CD4-positive, alpha-beta T cell (primary cell): ENCODE measurements at regions not wholly inside any gene's neighbourhood (a gene's known extent, or its start where the extent isn't known, plus 50 kb on each side); places are given as distances from the start of the nearest gene placed in this dataset.

ENCODE experiments used
- ATAC-seq: fragments of 200-7000 bp; cut with Tn5 transposase; one replicate; pipeline ENCODE4 v1.10.0; 2022; ENCODE audit warnings: mild to moderate bottlenecking; ENCODE audit not compliant: poor library complexity
- CTCF ChIA-PET: fragments of 350-600 bp; sonication (Branson Sonifier 250); formaldehyde crosslinking; loops from one replicate; lab custom pipeline; 2021; ENCODE audit warnings: antibody characterized with exemption, inconsistent platforms; lab: Charles Lee
- POLR2A ChIA-PET: fragments of 350-600 bp; sonication (Branson Sonifier 250); formaldehyde crosslinking; loops from one replicate; lab custom pipeline; 2021; ENCODE audit warnings: antibody characterized with exemption, inconsistent platforms; lab: Charles Lee
- DNase-seq, 14 experiments: peaks; one replicate each; pipeline ENCODE4 v3.0.0-alpha.2; 2013 to 2020; ENCODE audit warnings: mixed read lengths in 2 of 14
- H3K27ac ChIP-seq, 2 donors: one replicate each; pipeline versions ENCODE4 v1.5.1 to v1.7.0; 2013; ENCODE audit warnings: low read length in 2 of 2, low read depth in 1 of 2, mild to moderate bottlenecking in 1 of 2
- H3K27me3 ChIP-seq, 2 experiments: 1 replicate in 1 of 2; 2 replicates in 1 of 2; pipeline versions ENCODE4 v1.6.1 to v1.7.0; 2013; ENCODE audit warnings: low read length in 2 of 2, control low read depth in 1 of 2, mild to moderate bottlenecking in 1 of 2, moderate library complexity in 1 of 2; ENCODE audit not compliant: insufficient read depth in 2 of 2, control insufficient read depth in 1 of 2
- H3K36me3 ChIP-seq: one replicate; pipeline ENCODE4 v1.6.1; 2013; ENCODE audit warnings: low read length, control low read depth; ENCODE audit not compliant: insufficient read depth
- H3K4me1 ChIP-seq: one replicate; pipeline ENCODE4 v1.6.1; 2013; ENCODE audit warnings: low read length, control low read depth; ENCODE audit not compliant: insufficient read depth
- H3K4me3 ChIP-seq: one replicate; pipeline ENCODE4 v1.5.1; 2013; ENCODE audit warnings: mild to moderate bottlenecking, low read length, moderate library complexity
- H3K9me3 ChIP-seq, 2 experiments: 1 replicate in 1 of 2; 2 replicates in 1 of 2; pipeline versions ENCODE4 v1.6.1 to v1.7.0; 2013; ENCODE audit warnings: low read length in 2 of 2, mild to moderate bottlenecking in 2 of 2, control low read depth in 1 of 2, moderate library complexity in 1 of 2; ENCODE audit not compliant: control insufficient read depth in 1 of 2, insufficient read depth in 1 of 2
- H3K27ac Mint-ChIP-seq: one replicate; pipeline ENCODE4 v1.8.0; 2020; ENCODE audit warnings: mixed read lengths
- H3K27me3 Mint-ChIP-seq: one replicate; pipeline ENCODE4 v1.8.0; 2021; ENCODE audit warnings: mixed read lengths
- H3K36me3 Mint-ChIP-seq: one replicate; pipeline ENCODE4 v1.8.0; 2021; ENCODE audit warnings: low read depth, mixed read lengths
- H3K4me1 Mint-ChIP-seq: one replicate; pipeline ENCODE4 v1.8.0; 2021; ENCODE audit warnings: low read depth, mixed read lengths
- H3K4me3 Mint-ChIP-seq: one replicate; pipeline ENCODE4 v1.8.0; 2020; ENCODE audit warnings: mild to moderate bottlenecking, mixed read lengths
- H3K9me3 Mint-ChIP-seq: one replicate; pipeline ENCODE4 v1.8.0; 2020; ENCODE audit warnings: mixed read lengths
- intact Hi-C, 2 experiments: fragments of 100-400 bp; cut with DNase I in 1 of 2; cut with micrococcal nuclease in 1 of 2; formaldehyde crosslinking; loops; one replicate each; pipeline versions ENCODE4 v1.15.1 to v1.9.0; 2023 to 2025; cut with DNase I, micrococcal nuclease
- TF ChIP-seq, protein P1 (sequence below): fragments of 200-600 bp; IDR thresholded peaks from one replicate; pipeline ENCODE4 v1.8.0; 2022; ENCODE audit warnings: antibody characterized with exemption, mild to moderate bottlenecking

GRCh38 chr5:82901281-82901888 is 175.8 kb downstream of the TMEM167A start:
- H3K27ac Mint-ChIP-seq: no peak overlapping the region
- no peak overlapping the region for H3K4me3 Mint-ChIP-seq
- ATAC-seq (no peak), DNase-seq (no peak)
- no peaks in the 10 kb centered on the region for H3K27me3 Mint-ChIP-seq
- peaks cover 14% of the 10 kb centered on the region for H3K9me3 Mint-ChIP-seq
- no peaks in the 10 kb centered on the region for H3K36me3 Mint-ChIP-seq
- H3K27me3 ChIP-seq: no peaks in the 10 kb centered on the region
- no peak overlapping the region for H3K27ac ChIP-seq
- H3K4me1 ChIP-seq: no peaks in the 10 kb centered on the region
- intact Hi-C loops: no loop called here
- no peaks in the 10 kb centered on the region for H3K4me1 Mint-ChIP-seq
- ChIA-PET CTCF (no interaction called here), POLR2A (no interaction called here)
- TF ChIP-seq, protein P1, sequence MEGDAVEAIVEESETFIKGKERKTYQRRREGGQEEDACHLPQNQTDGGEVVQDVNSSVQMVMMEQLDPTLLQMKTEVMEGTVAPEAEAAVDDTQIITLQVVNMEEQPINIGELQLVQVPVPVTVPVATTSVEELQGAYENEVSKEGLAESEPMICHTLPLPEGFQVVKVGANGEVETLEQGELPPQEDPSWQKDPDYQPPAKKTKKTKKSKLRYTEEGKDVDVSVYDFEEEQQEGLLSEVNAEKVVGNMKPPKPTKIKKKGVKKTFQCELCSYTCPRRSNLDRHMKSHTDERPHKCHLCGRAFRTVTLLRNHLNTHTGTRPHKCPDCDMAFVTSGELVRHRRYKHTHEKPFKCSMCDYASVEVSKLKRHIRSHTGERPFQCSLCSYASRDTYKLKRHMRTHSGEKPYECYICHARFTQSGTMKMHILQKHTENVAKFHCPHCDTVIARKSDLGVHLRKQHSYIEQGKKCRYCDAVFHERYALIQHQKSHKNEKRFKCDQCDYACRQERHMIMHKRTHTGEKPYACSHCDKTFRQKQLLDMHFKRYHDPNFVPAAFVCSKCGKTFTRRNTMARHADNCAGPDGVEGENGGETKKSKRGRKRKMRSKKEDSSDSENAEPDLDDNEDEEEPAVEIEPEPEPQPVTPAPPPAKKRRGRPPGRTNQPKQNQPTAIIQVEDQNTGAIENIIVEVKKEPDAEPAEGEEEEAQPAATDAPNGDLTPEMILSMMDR: no peak
- H3K9me3 ChIP-seq: peaks cover 0 to 7% of the 10 kb centered on the region in 2 experiments
- H3K4me3 ChIP-seq: no peak overlapping the region
- H3K36me3 ChIP-seq: no peaks in the 10 kb centered on the region

- intact Hi-C loops: no loop called here
- POLR2A ChIA-PET: no interaction called here
Measured at GRCh38 chr5:82894716-82895115, 182.5 kb downstream of the TMEM167A start.

GRCh38 chr5:82889088-82889487 is 188.1 kb downstream of the TMEM167A start:
- CTCF ChIA-PET: no interaction called here
- Mint-ChIP-seq H3K9me3 (no peaks in the 10 kb centered on the region), H3K4me1 (no peaks in the 10 kb centered on the region), H3K27me3 (no peaks in the 10 kb centered on the region), H3K36me3 (no peaks in the 10 kb centered on the region), H3K27ac (no peak overlapping the region), H3K4me3 (no peak overlapping the region)
- Histone ChIP-seq H3K36me3 (no peaks in the 10 kb centered on the region), H3K4me3 (no peak overlapping the region), H3K27me3 (no peaks in the 10 kb centered on the region), H3K9me3 (no peaks in the 10 kb centered on the region), H3K4me1 (no peaks in the 10 kb centered on the region), H3K27ac (no peak overlapping the region)
- ATAC-seq (no peak), DNase-seq (no peak)
- POLR2A ChIA-PET: no interaction called here
- TF ChIP-seq, protein P1: no peak
- intact Hi-C loops: no loop called here

More at GRCh38 chr5:82894716-82895115, 182.5 kb downstream of the TMEM167A start:
- no peak overlapping the region for H3K4me3 ChIP-seq
- no peak overlapping the region for H3K27ac ChIP-seq
- no peak for DNase-seq
- H3K4me1 Mint-ChIP-seq: no peaks in the 10 kb centered on the region
- no peak overlapping the region for H3K27ac Mint-ChIP-seq
- peaks cover 4% of the 10 kb centered on the region for H3K9me3 Mint-ChIP-seq
- no peaks in the 10 kb centered on the region for H3K27me3 ChIP-seq
- TF ChIP-seq, protein P1: no peak
- H3K9me3 ChIP-seq: no peaks in the 10 kb centered on the region
- no peaks in the 10 kb centered on the region for H3K4me1 ChIP-seq
- no peaks in the 10 kb centered on the region for H3K36me3 ChIP-seq
- H3K36me3 Mint-ChIP-seq: no peaks in the 10 kb centered on the region
- no peak overlapping the region for H3K4me3 Mint-ChIP-seq
- CTCF ChIA-PET: no interaction called here
- no peaks in the 10 kb centered on the region for H3K27me3 Mint-ChIP-seq
- no peak for ATAC-seq
